ENCODE measurements at regions not wholly inside any gene's neighbourhood (a gene's known extent, or its start where the extent isn't known, plus 50 kb on each side); places are given as distances from the start of the nearest gene placed in this dataset.

- TF ChIP-seq, protein P1, sequence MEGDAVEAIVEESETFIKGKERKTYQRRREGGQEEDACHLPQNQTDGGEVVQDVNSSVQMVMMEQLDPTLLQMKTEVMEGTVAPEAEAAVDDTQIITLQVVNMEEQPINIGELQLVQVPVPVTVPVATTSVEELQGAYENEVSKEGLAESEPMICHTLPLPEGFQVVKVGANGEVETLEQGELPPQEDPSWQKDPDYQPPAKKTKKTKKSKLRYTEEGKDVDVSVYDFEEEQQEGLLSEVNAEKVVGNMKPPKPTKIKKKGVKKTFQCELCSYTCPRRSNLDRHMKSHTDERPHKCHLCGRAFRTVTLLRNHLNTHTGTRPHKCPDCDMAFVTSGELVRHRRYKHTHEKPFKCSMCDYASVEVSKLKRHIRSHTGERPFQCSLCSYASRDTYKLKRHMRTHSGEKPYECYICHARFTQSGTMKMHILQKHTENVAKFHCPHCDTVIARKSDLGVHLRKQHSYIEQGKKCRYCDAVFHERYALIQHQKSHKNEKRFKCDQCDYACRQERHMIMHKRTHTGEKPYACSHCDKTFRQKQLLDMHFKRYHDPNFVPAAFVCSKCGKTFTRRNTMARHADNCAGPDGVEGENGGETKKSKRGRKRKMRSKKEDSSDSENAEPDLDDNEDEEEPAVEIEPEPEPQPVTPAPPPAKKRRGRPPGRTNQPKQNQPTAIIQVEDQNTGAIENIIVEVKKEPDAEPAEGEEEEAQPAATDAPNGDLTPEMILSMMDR (optimal IDR thresholded peaks at IDR 0.05 in 1 of 3, IDR thresholded peaks at IDR 0.05 in 1 of 3, conservative IDR thresholded peaks at IDR 0.05 in 1 of 3; ENCODE audit: extremely low read depth in 1 of 3, insufficient read depth in 2 of 3, low read length in 3 of 3), result no peak
- TF ChIP-seq EZH2 (IDR thresholded peaks at IDR 0.05; ENCODE audit: low read length), result no peak
Measured at GRCh38 chr17:79452706-79453105, 158.1 kb downstream of the RBFOX3 start.

Measured in keratinocyte (primary cell).